Activated effector memory CD4-positive, alpha-beta T cell treated with anti-CD3 and anti-CD28 coated beads, Interleukin-2, amount 50 U/mL, for 16 hours (primary cell): ENCODE measurements at regions not wholly inside any gene's neighbourhood (a gene's known extent, or its start where the extent isn't known, plus 50 kb on each side); places are given as distances from the start of the nearest gene placed in this dataset.

ENCODE experiments used
- DNase-seq: peaks from one replicate; pipeline ENCODE4 v3.0.0-alpha.2; 2020

- no peak for DNase-seq
These were observed 60.0 kb downstream of the ING1 start for GRCh38 chr13:110773480-110773879.

GRCh38 chr13:110774051-110774450 lies 60.6 kb downstream of the ING1 start:
- DNase-seq: no peak

- DNase-seq: no peak
These were observed 61.0 kb downstream of the ING1 start for GRCh38 chr13:110774490-110774889.

- no peak for DNase-seq
These were observed 62.1 kb downstream of the ING1 start for GRCh38 chr13:110775576-110775975.

- DNase-seq: no peak
These were observed 63.8 kb downstream of the ING1 start for GRCh38 chr13:110777251-110777820.

- no peak for DNase-seq
These were observed 65.5 kb downstream of the ING1 start for GRCh38 chr13:110779022-110779421.

- no peak for DNase-seq
These were observed 66.9 kb downstream of the ING1 start for GRCh38 chr13:110780422-110780821.

- no peak for DNase-seq
These were observed 68.7 kb downstream of the ING1 start for GRCh38 chr13:110782185-110782584.

- no peak for DNase-seq
These were observed 71.2 kb downstream of the ING1 start for GRCh38 chr13:110784704-110785103.

- DNase-seq: no peak
These were observed 75.3 kb downstream of the ING1 start for GRCh38 chr13:110788778-110789177.

GRCh38 chr13:110789871-110790270 lies 76.4 kb downstream of the ING1 start:
- DNase-seq: no peak

GRCh38 chr13:110790371-110790770 lies 76.9 kb downstream of the ING1 start:
- DNase-seq: no peak

- no peak for DNase-seq
These were observed 80.7 kb downstream of the ING1 start for GRCh38 chr13:110794209-110794608.

GRCh38 chr13:110797230-110797877 lies 83.9 kb downstream of the ING1 start:
- DNase-seq: no peak

- no peak for DNase-seq
These were observed 84.8 kb downstream of the ING1 start for GRCh38 chr13:110798081-110798994.

GRCh38 chr13:110799246-110800236 lies 86.0 kb downstream of the ING1 start:
- DNase-seq: no peak

GRCh38 chr13:110801044-110801443 lies 87.5 kb downstream of the ING1 start:
- no peak for DNase-seq

- no peak for DNase-seq
These were observed 88.8 kb downstream of the ING1 start for GRCh38 chr13:110802260-110802659.

GRCh38 chr13:110806636-110807035 lies 93.1 kb downstream of the ING1 start:
- no peak for DNase-seq

GRCh38 chr13:110807546-110807945 lies 94.0 kb downstream of the ING1 start:
- no peak for DNase-seq

GRCh38 chr13:110808138-110808537 lies 94.6 kb downstream of the ING1 start:
- no peak for DNase-seq

GRCh38 chr13:110809871-110810486 lies 96.5 kb downstream of the ING1 start:
- no peak for DNase-seq
